ENCODE measurements at regions not wholly inside any gene's neighbourhood (a gene's known extent, or its start where the extent isn't known, plus 50 kb on each side); places are given as distances from the start of the nearest gene placed in this dataset.
"Not testable (repeated sequence)": the region's sequence is repeated elsewhere in the genome, so short reads cannot be mapped to it uniquely, and the experiment has no call there.

DNA sequence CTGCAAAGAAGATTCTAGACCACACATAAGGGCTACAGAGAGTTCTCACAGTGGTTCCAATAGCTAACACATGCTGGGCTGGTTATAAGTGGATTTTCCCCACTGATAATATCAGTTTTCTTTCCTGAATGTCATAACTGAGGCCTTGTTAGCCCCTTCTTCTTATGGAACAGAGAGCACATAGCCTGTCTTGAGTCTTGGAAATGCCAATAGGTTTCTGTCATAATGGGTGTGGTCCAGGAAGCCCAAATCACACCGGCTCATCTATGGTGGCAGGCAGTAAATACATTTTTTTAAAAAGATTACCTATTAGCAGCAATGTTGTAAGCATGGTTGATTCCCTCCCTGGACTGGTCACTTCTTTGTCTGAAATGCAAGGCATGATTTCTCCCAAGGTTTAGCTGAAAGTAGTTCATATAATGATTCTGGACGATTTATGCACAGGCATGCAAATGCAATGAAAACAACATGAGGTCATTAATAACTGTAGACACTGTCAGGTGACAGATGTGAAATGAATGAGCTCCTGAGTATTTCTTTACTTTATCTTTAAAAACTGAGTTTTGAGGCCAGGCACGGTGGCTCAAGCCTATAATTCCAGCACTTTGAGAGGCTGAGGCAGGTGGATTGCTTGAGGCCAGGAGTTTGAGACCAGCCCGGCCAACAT is 67.2 kb upstream of the ATP2C1 start:
- Histone ChIP-seq H3K27ac (no peak overlapping the region), H3K27me3 (no peaks in the 10 kb centered on the region), H3K4me1 (no peaks in the 10 kb centered on the region), H3K4me3 (no peak overlapping the region), H3K36me3 (no peaks in the 10 kb centered on the region), H3K9me3 (no peaks in the 10 kb centered on the region)
- no peak for DNase-seq (ENCODE audit: low spot score in 2 of 2)
- intact Hi-C loops (cut with DNase I), result no loop called here
- TF ChIP-seq, protein P1, sequence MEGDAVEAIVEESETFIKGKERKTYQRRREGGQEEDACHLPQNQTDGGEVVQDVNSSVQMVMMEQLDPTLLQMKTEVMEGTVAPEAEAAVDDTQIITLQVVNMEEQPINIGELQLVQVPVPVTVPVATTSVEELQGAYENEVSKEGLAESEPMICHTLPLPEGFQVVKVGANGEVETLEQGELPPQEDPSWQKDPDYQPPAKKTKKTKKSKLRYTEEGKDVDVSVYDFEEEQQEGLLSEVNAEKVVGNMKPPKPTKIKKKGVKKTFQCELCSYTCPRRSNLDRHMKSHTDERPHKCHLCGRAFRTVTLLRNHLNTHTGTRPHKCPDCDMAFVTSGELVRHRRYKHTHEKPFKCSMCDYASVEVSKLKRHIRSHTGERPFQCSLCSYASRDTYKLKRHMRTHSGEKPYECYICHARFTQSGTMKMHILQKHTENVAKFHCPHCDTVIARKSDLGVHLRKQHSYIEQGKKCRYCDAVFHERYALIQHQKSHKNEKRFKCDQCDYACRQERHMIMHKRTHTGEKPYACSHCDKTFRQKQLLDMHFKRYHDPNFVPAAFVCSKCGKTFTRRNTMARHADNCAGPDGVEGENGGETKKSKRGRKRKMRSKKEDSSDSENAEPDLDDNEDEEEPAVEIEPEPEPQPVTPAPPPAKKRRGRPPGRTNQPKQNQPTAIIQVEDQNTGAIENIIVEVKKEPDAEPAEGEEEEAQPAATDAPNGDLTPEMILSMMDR (IDR thresholded peaks at IDR 0.05), result no peak

DNA sequence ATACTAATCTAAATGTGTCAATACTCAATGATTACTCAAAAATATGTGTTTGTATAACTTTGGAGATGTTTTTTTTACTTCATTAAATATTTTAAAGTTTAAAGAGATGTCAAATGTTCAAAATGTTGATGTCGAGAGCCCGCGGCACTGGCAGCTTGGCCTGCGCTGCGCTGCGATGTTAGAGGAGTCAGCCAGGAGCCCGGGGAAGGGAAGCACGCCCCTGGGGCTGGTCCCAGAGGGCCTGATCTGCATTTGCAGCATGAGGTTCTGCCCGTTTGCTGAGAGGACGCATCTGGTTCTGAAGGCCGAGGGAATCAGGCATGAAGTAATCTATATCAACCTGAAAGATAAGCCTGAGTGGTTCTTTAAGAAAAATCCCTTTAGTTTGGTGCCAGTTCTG is 66.4 kb upstream of the ATP2C1 start:
- TF ChIP-seq, protein P1 (IDR thresholded peaks at IDR 0.05), result no peak
- Histone ChIP-seq H3K9me3 (no peaks in the 10 kb centered on the region), H3K27ac (no peak overlapping the region), H3K27me3 (no peaks in the 10 kb centered on the region), H3K36me3 (no peaks in the 10 kb centered on the region), H3K4me1 (no peaks in the 10 kb centered on the region), H3K4me3 (no peak overlapping the region)
- no peak for DNase-seq (ENCODE audit: low spot score in 2 of 2)
- intact Hi-C loops (cut with DNase I), result no loop called here

DNA sequence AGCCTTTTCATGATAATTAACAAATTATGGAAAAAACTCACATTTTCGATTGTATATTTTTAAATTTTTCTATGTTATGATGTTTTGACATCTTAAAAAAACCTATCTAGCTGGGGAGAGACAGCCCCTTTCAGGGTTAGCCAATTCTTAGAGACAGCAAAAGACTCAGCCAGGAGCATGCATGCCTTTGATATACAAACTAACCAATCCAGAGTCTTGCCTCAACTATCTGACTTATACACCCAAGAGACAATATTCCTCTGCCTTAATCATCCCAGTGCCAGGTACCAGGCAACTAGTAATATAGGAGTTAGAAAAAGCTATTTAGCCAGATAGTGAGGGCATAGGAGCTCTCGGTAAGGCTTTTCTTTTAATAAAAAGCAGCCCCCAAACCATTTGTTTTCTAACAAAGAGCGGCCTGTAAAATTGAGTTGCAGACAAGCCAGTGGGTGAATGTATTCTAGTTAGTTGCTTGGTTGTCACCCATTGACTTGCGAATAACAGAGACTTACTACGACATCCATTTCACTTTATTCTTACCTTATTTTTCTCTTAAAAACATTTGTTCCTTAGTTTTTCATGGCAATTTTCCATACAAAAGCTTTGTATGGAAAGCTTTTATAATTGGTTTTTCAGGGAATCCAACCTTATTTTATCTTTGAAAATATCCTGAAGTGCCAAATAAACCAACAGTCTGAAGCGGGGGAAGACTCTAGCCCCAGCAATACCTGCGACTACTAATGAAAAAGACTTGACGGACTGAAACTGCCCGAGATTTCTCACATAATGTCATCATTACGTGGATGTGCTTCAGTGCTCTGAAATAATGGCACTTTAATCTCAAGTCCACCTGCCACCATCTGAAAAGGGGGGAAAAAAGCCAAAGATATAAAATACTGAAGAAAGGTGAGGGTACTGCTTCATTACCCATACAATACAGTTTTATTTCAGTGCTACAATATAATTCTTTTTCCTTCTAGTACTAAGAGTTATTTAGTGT is 64.6 kb upstream of the ATP2C1 start:
- H3K27ac ChIP-seq, result no peak overlapping the region
- TF ChIP-seq, protein P1 (IDR thresholded peaks at IDR 0.05), result no peak
- intact Hi-C loops (cut with DNase I), result no loop called here
- H3K9me3 ChIP-seq, result no peaks in the 10 kb centered on the region
- no peak for DNase-seq (ENCODE audit: low spot score in 2 of 2)
- H3K4me1 ChIP-seq, result no peaks in the 10 kb centered on the region
- no peak overlapping the region for H3K4me3 ChIP-seq
- no peaks in the 10 kb centered on the region for H3K27me3 ChIP-seq
- H3K36me3 ChIP-seq, result no peaks in the 10 kb centered on the region

DNA sequence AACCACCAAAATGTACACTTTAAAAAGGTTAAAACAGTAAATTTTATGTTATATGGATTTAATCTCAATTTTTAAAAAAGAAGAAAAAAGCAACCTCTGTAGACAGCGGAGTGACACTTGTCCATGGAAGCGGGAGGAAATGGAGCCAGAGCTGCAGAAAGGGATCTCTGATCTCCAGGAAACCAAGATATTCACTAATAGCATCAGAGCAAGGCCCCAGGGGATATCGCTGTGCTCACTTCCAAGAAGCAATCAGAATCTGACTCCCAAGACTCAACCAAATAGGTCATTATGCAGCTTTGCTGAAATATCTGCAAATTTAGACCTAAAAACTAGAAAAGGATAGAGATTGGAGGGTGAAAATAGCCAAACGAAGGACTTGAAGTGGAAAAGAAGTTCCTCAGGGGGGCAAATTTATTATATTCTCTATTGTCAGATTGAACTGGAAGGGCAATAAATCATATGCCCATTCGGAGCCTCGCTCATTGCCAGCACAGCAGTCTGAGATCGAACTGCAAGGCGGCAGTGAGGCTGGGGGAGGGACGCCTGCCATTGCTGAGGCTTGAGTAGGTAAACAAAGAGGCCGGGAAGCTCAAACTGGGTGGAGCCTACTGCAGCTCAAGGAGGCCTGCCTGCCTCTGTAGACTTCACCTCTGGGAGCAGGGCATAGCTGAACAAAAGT is 62.0 kb upstream of the ATP2C1 start:
- intact Hi-C loops (cut with DNase I), result no loop called here
- TF ChIP-seq, protein P1 (IDR thresholded peaks at IDR 0.05), result no peak
- H3K4me1 ChIP-seq, result no peaks in the 10 kb centered on the region
- H3K36me3 ChIP-seq, result no peaks in the 10 kb centered on the region
- DNase-seq (ENCODE audit: low spot score in 2 of 2), result no peak
- no peak overlapping the region for H3K4me3 ChIP-seq
- no peaks in the 10 kb centered on the region for H3K27me3 ChIP-seq
- H3K27ac ChIP-seq, result no peak overlapping the region
- H3K9me3 ChIP-seq, result no peaks in the 10 kb centered on the region

DNA sequence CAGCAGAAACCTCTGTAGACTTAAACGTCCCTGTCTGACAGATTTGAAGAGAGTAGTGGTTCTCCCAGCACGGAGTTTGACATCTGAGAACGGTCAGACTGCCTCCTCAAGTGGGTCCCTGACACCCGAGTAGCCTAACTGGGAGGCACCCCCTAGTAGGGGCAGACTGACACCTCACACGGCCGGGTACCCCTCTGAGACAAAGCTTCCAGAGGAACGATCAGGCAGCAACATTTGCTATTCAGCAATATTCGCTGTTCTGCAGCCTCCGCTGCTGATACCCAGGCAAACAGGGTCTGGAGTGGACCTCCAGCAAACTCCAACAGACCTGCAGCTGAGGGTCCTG is 61.5 kb upstream of the ATP2C1 start:
- intact Hi-C loops (cut with DNase I); H3K27me3 ChIP-seq; H3K4me3 ChIP-seq; H3K27ac ChIP-seq; H3K36me3 ChIP-seq; DNase-seq (ENCODE audit: low spot score in 2 of 2); H3K9me3 ChIP-seq; H3K4me1 ChIP-seq: not testable (repeated sequence)

DNA sequence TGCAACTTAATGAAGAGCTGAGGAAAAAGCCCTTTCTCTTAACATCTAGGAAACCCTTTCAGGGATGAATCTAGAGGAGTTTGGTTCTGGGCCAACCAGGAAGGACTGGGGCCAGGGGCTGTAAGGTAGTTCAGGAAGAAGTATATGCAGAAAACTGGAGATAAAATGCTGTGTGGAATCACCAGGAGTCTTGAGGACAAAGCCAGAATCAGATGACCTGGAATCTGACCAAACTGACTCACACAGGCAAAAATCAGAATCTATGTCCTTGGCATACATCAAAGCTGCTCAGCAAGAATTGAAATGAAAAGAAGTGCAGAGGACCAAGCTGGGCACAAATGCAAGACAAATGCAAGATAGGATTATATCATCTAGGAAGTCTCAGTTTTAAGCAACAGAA is 59.4 kb upstream of the ATP2C1 start:
- TF ChIP-seq, protein P1 (IDR thresholded peaks at IDR 0.05), result no peak
- Histone ChIP-seq H3K9me3 (no peaks in the 10 kb centered on the region), H3K27me3 (no peaks in the 10 kb centered on the region), H3K4me1 (no peaks in the 10 kb centered on the region), H3K27ac (no peak overlapping the region), H3K36me3 (no peaks in the 10 kb centered on the region), H3K4me3 (no peak overlapping the region)
- intact Hi-C loops (cut with DNase I), result no loop called here
- no peak for DNase-seq (ENCODE audit: low spot score in 2 of 2)
